Liver (tissue), 3 donors: ENCODE measurements at regions not wholly inside any gene's neighbourhood (a gene's known extent, or its start where the extent isn't known, plus 50 kb on each side); places are given as distances from the start of the nearest gene placed in this dataset.

Experiments
- ATF3 ChIP-seq: IDR thresholded peaks from 2 replicates; pipeline ENCODE4 v1.6.1; 2016; ENCODE audit warnings: antibody characterized with exemption
- CTCF ChIP-seq: fragments of 150-350 bp; IDR thresholded peaks from 2 replicates; pipeline ENCODE4 v1.5.1; 2017; ENCODE audit warnings: improper control_type of control experiment, low read depth, low read length; ENCODE audit not compliant: missing input control
- EGR1 ChIP-seq, 2 donors: IDR thresholded peaks; 2 replicates each; pipeline ENCODE4 v1.6.1; 2016 to 2018; ENCODE audit warnings: antibody characterized with exemption in 2 of 2, low read depth in 2 of 2
- FOXA1 ChIP-seq: IDR thresholded peaks from 2 replicates; pipeline ENCODE4 v1.6.1; 2016; ENCODE audit warnings: antibody characterized with exemption
- JUND ChIP-seq, 2 donors: IDR thresholded peaks; 2 replicates each; pipeline ENCODE4 v1.6.1; 2016; ENCODE audit warnings: antibody characterized with exemption in 2 of 2
- MAX ChIP-seq: IDR thresholded peaks from 2 replicates; pipeline ENCODE4 v1.6.1; 2016; ENCODE audit warnings: antibody characterized with exemption
- NR2F2 ChIP-seq: IDR thresholded peaks from 2 replicates; pipeline ENCODE4 v1.6.1; 2016; ENCODE audit warnings: antibody characterized with exemption
- RAD21 ChIP-seq, 2 donors: IDR thresholded peaks; 2 replicates each; pipeline ENCODE4 v1.6.1; 2016; ENCODE audit warnings: antibody characterized with exemption in 2 of 2, mild to moderate bottlenecking in 2 of 2
- REST ChIP-seq: IDR thresholded peaks from 2 replicates; pipeline ENCODE4 v1.6.1; 2016; ENCODE audit warnings: antibody characterized with exemption, mild to moderate bottlenecking
- SP1 ChIP-seq: IDR thresholded peaks from 2 replicates; pipeline ENCODE4 v1.6.1; 2018; ENCODE audit warnings: antibody characterized with exemption, mild to moderate bottlenecking
- TAF1 ChIP-seq: conservative IDR thresholded peaks from 2 replicates; pipeline ENCODE4 v1.6.1; 2016; ENCODE audit warnings: antibody characterized with exemption, mild to moderate bottlenecking
- YY1 ChIP-seq: IDR thresholded peaks from 2 replicates; pipeline ENCODE4 v1.6.1; 2016; ENCODE audit warnings: antibody characterized with exemption, mild to moderate bottlenecking
- ZBTB33 ChIP-seq: IDR thresholded peaks from 2 replicates; pipeline ENCODE4 v1.6.1; 2016; ENCODE audit warnings: antibody characterized with exemption
- donor health status: healthy.
- donor health status: healthy.

GRCh38 chr12:63238892-63239291 is 87.9 kb upstream of the AVPR1A start:
- TF ChIP-seq YY1 (no peak), CTCF (no peak), SP1 (no peak), NR2F2 (no peak), REST (no peak), RAD21 (IDR thresholded peaks at IDR 0.05) (no peak), FOXA1 (no peak), EGR1 (IDR thresholded peaks at IDR 0.05; ENCODE audit: low read depth in 2 of 2) (no peak), ATF3 (no peak), TAF1 (no peak), JUND (IDR thresholded peaks at IDR 0.05) (no peak), ZBTB33 (no peak), MAX (no peak)
